Colonic mucosa (tissue), 4 donors: ENCODE measurements at regions not wholly inside any gene's neighbourhood (a gene's known extent, or its start where the extent isn't known, plus 50 kb on each side); places are given as distances from the start of the nearest gene placed in this dataset.

Experiments
- DNase-seq: peaks from one replicate; pipeline ENCODE4 v3.0.0-alpha.2; 2020
- H3K27ac ChIP-seq: fragments of 200-600 bp; one replicate; pipeline ENCODE4 v1.8.0; 2021
- H3K27me3 ChIP-seq: fragments of 200-600 bp; one replicate; pipeline ENCODE4 v1.8.0; 2021
- H3K36me3 ChIP-seq: fragments of 200-600 bp; one replicate; pipeline ENCODE4 v1.8.0; 2021
- H3K4me1 ChIP-seq: fragments of 200-600 bp; one replicate; pipeline ENCODE4 v1.8.0; 2021; ENCODE audit warnings: mild to moderate bottlenecking
- H3K4me3 ChIP-seq: fragments of 200-600 bp; one replicate; pipeline ENCODE4 v1.8.0; 2021
- H3K9ac ChIP-seq, 2 donors: one replicate each; pipeline ENCODE4 v1.7.0; 2013; ENCODE audit warnings: control low read depth in 2 of 2, low read depth in 2 of 2, low read length in 2 of 2
- H3K9me3 ChIP-seq: fragments of 200-600 bp; one replicate; pipeline ENCODE4 v1.8.0; 2021
- CTCF ChIP-seq: fragments of 200-600 bp; IDR thresholded peaks from one replicate; pipeline ENCODE4 v1.8.0; 2022; ENCODE audit warnings: antibody characterized with exemption, mild to moderate bottlenecking
- intact Hi-C: fragments of 100-400 bp; cut with DNase I; formaldehyde crosslinking; loops from one replicate; pipeline ENCODE4 v1.14.1; 2022
- donor health status: healthy.
- donor health status: DM: no; HTN: no; CAD: no.
- donor health status: DM: no; HTN: no; CAD: no.

DNA sequence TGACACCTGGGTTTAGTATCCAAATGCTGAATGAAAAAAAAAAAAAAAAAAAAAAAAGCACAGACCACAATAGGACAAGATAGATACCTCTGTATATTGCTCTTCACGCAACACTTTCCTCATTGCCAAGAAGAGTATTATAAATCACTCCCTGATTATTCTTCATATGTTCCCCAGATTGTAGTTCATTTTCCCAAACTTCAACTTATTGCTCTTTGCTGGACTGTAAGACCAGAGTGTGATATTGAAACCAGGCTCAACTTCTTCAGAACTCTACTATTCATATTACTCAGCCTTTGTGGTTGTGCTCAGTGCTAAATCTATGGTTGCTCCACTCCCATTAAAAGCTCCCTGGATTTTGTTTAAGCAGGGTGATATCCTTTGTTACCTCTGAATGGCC, 180.4 kb downstream of the NTMT2 start:
- H3K9me3 ChIP-seq: no peaks in the 10 kb centered on the region
- H3K27me3 ChIP-seq: no peaks in the 10 kb centered on the region
- H3K4me1 ChIP-seq: no peaks in the 10 kb centered on the region
- intact Hi-C loops: no loop called here
- H3K27ac ChIP-seq: no peak overlapping the region
- H3K36me3 ChIP-seq: no peaks in the 10 kb centered on the region
- DNase-seq: no peak
- no peak for TF ChIP-seq CTCF
- no peak overlapping the region for H3K9ac ChIP-seq
- no peak overlapping the region for H3K4me3 ChIP-seq

DNA sequence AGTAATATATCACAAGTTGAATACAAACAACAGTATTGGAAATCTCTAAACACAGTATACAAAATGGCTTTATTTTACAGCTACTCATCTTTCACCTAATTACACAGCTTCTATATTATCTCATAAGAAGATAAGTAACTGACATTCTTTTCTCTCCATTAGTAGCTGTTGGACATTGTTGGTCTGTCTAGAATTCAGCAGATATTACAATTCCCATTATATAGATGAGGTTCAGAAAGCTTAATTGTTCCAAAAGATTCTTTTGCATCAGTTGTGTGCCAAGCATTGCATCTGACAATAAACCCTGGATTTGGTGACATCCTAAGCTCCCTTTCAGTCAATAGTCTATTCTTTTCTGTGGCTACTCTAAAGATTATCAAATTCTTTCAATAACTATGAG, 187.0 kb downstream of the NTMT2 start:
- Histone ChIP-seq H3K36me3 (no peaks in the 10 kb centered on the region), H3K9ac (no peak overlapping the region), H3K4me1 (no peaks in the 10 kb centered on the region), H3K27me3 (no peaks in the 10 kb centered on the region), H3K4me3 (no peak overlapping the region), H3K9me3 (no peaks in the 10 kb centered on the region), H3K27ac (no peak overlapping the region)
- no peak for TF ChIP-seq CTCF
- DNase-seq: no peak
- intact Hi-C loops: no loop called here

DNA sequence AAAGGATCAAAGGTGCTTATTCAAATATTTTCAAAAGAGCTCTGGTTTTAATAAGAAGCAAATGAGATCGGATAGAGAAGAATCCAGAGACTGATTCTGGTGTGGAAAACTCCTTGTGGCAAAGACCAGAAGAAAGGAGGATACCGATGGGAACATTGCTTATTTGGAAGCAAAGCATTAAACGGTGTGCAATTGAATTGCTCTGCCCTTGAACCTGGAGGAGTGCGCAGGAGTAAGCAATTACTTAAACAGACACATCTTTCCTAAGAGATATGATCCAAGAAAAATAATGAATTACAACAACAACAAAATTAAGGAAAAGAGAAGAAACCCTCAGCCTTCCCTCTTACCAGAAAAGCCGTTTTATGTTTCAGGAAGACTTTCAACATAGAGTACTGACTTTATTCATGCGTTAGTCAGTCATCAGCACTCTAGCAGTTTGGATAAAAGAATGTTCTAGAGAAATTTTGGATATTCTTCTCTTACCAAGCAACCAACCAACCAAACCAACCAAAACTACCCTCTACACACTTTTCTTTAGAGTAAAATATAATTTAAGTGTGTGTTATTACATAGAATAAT, 191.7 kb downstream of the NTMT2 start:
- no peak for DNase-seq
- no peak overlapping the region for H3K4me3 ChIP-seq
- intact Hi-C loops: no loop called here
- H3K27ac ChIP-seq: no peak overlapping the region
- no peaks in the 10 kb centered on the region for H3K27me3 ChIP-seq
- H3K36me3 ChIP-seq: no peaks in the 10 kb centered on the region
- H3K4me1 ChIP-seq: no peaks in the 10 kb centered on the region
- TF ChIP-seq CTCF: no peak
- H3K9ac ChIP-seq: no peak overlapping the region
- no peaks in the 10 kb centered on the region for H3K9me3 ChIP-seq

DNA sequence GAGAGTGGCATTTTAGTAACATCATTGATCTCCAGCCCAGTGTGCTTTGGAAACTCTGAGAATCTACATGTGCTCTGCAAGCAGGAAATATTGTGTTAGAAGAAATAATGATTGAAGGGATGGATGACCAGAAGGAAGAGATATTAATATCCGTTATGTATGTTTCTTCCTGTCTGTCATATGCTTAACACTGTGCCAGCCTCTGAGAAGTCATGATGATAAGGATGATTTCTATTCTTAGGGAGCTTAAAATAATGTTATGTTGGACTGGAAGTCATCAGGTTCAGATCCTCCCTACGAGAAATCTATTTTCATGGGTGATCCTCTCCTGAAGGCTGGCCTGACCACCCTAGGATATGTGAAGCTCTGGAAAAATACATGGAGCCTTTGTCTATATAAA, 192.4 kb upstream of the GORAB start:
- DNase-seq: no peak
- intact Hi-C loops: no loop called here
- no peaks in the 10 kb centered on the region for H3K27me3 ChIP-seq
- H3K9me3 ChIP-seq: no peaks in the 10 kb centered on the region
- TF ChIP-seq CTCF: no peak
- H3K36me3 ChIP-seq: no peaks in the 10 kb centered on the region
- no peak overlapping the region for H3K4me3 ChIP-seq
- H3K4me1 ChIP-seq: no peaks in the 10 kb centered on the region
- no peak overlapping the region for H3K9ac ChIP-seq
- H3K27ac ChIP-seq: no peak overlapping the region

GRCh38 chr1:170340308-170340707, 191.7 kb upstream of the GORAB start:
- Histone ChIP-seq H3K27me3 (no peaks in the 10 kb centered on the region), H3K9ac (no peak overlapping the region), H3K27ac (no peak overlapping the region), H3K36me3 (no peaks in the 10 kb centered on the region), H3K4me1 (no peaks in the 10 kb centered on the region), H3K4me3 (no peak overlapping the region), H3K9me3 (no peaks in the 10 kb centered on the region)
- no peak for DNase-seq
- intact Hi-C loops: no loop called here
- TF ChIP-seq CTCF: no peak
